Duodenal mucosa (tissue), 2 donors: ENCODE measurements at regions not wholly inside any gene's neighbourhood (a gene's known extent, or its start where the extent isn't known, plus 50 kb on each side); places are given as distances from the start of the nearest gene placed in this dataset.

Experiments
- H3K27ac ChIP-seq: one replicate; pipeline ENCODE4 v1.7.0; 2013; ENCODE audit warnings: low read depth, low read length
- H3K27me3 ChIP-seq, 2 donors: one replicate each; pipeline ENCODE4 v1.7.0; 2013; ENCODE audit warnings: low read length in 2 of 2, control low read depth in 1 of 2; ENCODE audit not compliant: insufficient read depth in 2 of 2, control insufficient read depth in 1 of 2
- H3K36me3 ChIP-seq, 2 donors: one replicate each; pipeline ENCODE4 v1.7.0; 2013; ENCODE audit warnings: low read length in 2 of 2, control low read depth in 1 of 2; ENCODE audit not compliant: insufficient read depth in 2 of 2, control insufficient read depth in 1 of 2
- H3K4me1 ChIP-seq, 2 donors: one replicate each; pipeline ENCODE4 v1.7.0; 2013; ENCODE audit warnings: low read length in 2 of 2, control low read depth in 1 of 2; ENCODE audit not compliant: insufficient read depth in 2 of 2, control insufficient read depth in 1 of 2
- H3K4me3 ChIP-seq, 2 donors: one replicate each; pipeline ENCODE4 v1.7.0; 2013; ENCODE audit warnings: low read length in 2 of 2, low read depth in 1 of 2
- H3K9ac ChIP-seq, 2 donors: one replicate each; pipeline ENCODE4 v1.7.0; 2013; ENCODE audit warnings: low read length in 2 of 2, low read depth in 1 of 2
- H3K9me3 ChIP-seq, 2 donors: one replicate each; pipeline ENCODE4 v1.7.0; 2013; ENCODE audit warnings: low read length in 2 of 2, control low read depth in 1 of 2; ENCODE audit not compliant: control insufficient read depth in 1 of 2

GRCh38 chr3:74515451-74515850, 99.0 kb downstream of the CNTN3 start:
- H3K36me3 ChIP-seq: no peaks in the 10 kb centered on the region
- no peak overlapping the region for H3K9ac ChIP-seq
- H3K27me3 ChIP-seq: no peaks in the 10 kb centered on the region
- no peaks in the 10 kb centered on the region for H3K9me3 ChIP-seq
- H3K4me3 ChIP-seq: no peak overlapping the region
- no peaks in the 10 kb centered on the region for H3K4me1 ChIP-seq
- no peak overlapping the region for H3K27ac ChIP-seq

DNA sequence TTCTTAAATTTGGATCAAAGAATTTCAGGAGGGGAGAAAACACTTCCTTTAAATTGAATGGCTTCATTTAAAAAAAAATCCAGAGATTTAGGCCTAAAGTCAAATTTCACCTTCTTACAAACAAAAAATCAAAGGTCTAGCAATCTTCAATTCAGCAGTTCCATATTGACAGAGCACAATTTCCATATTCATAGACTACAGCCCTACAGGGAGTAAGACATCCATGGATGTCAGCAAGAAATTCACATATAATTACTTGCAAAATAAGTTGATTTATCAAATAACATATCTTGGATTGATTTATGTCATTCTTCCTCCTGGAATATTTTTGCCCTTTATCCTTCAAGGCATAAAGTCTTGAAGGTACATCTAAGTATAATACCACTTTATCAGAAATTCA, 103.4 kb downstream of the CNTN3 start:
- Histone ChIP-seq H3K36me3 (no peaks in the 10 kb centered on the region), H3K9ac (no peak overlapping the region), H3K9me3 (no peaks in the 10 kb centered on the region), H3K4me3 (no peak overlapping the region), H3K27ac (no peak overlapping the region), H3K27me3 (no peaks in the 10 kb centered on the region), H3K4me1 (no peaks in the 10 kb centered on the region)

DNA sequence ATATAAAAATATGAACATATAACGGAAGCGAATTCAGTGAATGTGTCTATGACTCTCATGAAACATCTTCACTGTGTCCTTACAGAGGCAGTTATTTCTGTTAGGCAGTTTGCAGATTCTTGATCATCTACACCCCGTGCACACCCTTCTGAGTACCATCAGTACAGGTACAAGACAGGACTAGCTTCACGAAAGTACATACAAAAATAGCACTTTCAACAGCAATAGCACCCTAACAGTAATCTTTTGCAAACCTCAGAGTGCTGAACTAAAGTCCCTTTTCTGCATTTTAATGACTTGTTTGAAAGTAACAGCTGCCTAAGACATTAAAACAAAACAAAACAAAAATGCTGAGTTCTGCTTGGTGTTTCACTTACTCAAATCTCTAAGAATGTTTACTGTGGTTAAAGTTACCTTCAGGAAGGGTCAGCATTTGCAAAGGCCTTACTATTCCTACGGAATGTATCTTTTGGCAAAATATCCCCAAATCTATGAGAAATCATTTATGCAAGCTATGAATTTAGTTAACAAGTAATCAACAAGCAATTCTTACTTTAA, 104.1 kb downstream of the CNTN3 start:
- Histone ChIP-seq H3K27ac (no peak overlapping the region), H3K9me3 (no peaks in the 10 kb centered on the region)

GRCh38 chr3:74507691-74508090, 106.8 kb downstream of the CNTN3 start:
- Histone ChIP-seq H3K36me3 (no peaks in the 10 kb centered on the region), H3K4me1 (no peaks in the 10 kb centered on the region), H3K27ac (no peak overlapping the region), H3K4me3 (no peak overlapping the region), H3K9me3 (no peaks in the 10 kb centered on the region), H3K9ac (no peak overlapping the region), H3K27me3 (no peaks in the 10 kb centered on the region)

More for the DNA sequence above, 104.1 kb downstream of the CNTN3 start:
- H3K4me1 ChIP-seq: no peaks in the 10 kb centered on the region
- H3K27me3 ChIP-seq: no peaks in the 10 kb centered on the region
- H3K9ac ChIP-seq: no peak overlapping the region
- H3K36me3 ChIP-seq: no peaks in the 10 kb centered on the region
- H3K4me3 ChIP-seq: no peak overlapping the region

- no peaks in the 10 kb centered on the region for H3K27me3 ChIP-seq
Observed at GRCh38 chr3:74506246-74506645, 108.2 kb downstream of the CNTN3 start.

GRCh38 chr3:74501007-74501406, 113.5 kb downstream of the CNTN3 start:
- H3K4me3 ChIP-seq: no peak overlapping the region
- no peak overlapping the region for H3K27ac ChIP-seq
- H3K36me3 ChIP-seq: no peaks in the 10 kb centered on the region
- H3K4me1 ChIP-seq: peaks cover 0 to 7% of the 10 kb centered on the region in 2 donors
- no peak overlapping the region for H3K9ac ChIP-seq
- no peaks in the 10 kb centered on the region for H3K9me3 ChIP-seq
- H3K27me3 ChIP-seq: no peaks in the 10 kb centered on the region

More at GRCh38 chr3:74506246-74506645, 108.2 kb downstream of the CNTN3 start:
- Histone ChIP-seq H3K36me3 (no peaks in the 10 kb centered on the region), H3K9ac (no peak overlapping the region), H3K27ac (no peak overlapping the region), H3K4me1 (peaks cover 0 to 2% of the 10 kb centered on the region in 2 donors), H3K9me3 (no peaks in the 10 kb centered on the region), H3K4me3 (no peak overlapping the region)

DNA sequence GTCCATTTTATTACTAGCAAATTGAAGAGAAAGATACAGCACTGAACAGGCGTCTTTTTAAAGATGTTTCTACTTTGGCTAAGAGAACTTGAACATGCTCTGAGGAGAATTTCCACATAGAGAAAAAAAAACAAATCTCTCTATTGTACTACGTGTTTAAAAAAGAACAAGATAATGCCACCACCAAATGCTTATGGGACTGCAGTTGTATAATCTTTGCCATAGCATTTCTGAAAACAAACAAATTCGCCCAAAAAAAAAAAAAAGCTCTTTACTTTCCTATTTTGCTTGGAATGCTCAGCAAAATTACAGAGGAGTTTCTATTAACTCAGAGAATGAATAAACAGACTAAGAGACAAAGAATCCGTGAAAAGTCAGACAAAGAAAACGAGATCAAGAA, 114.2 kb downstream of the CNTN3 start:
- Histone ChIP-seq H3K27me3 (no peaks in the 10 kb centered on the region), H3K9me3 (no peaks in the 10 kb centered on the region), H3K4me3 (no peak overlapping the region), H3K36me3 (no peaks in the 10 kb centered on the region), H3K27ac (no peak overlapping the region), H3K4me1 (peaks cover 0 to 7% of the 10 kb centered on the region in 2 donors), H3K9ac (no peak overlapping the region)

DNA sequence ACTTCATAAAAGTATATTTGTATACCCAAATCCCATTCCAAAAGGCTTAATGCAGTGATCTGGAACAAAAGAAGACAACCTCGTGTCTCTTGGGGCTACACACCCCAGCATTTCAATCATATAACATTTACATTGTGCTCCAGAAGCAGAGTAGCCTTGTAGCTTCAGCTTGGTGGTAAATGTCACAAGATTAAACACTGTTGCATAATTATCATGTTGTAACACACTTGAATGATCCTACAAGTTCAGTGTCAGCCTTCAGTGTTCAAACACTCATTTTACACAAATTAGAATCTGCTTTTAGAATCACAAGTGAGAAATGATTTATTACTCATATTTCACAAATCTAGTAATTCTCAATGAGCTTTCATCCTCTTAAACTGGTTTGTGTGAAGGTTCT, 122.6 kb downstream of the CNTN3 start:
- no peaks in the 10 kb centered on the region for H3K4me1 ChIP-seq
- no peak overlapping the region for H3K9ac ChIP-seq
- H3K27me3 ChIP-seq: no peaks in the 10 kb centered on the region
- H3K4me3 ChIP-seq: no peak overlapping the region
- H3K9me3 ChIP-seq: no peaks in the 10 kb centered on the region
- no peaks in the 10 kb centered on the region for H3K36me3 ChIP-seq
- no peak overlapping the region for H3K27ac ChIP-seq

DNA sequence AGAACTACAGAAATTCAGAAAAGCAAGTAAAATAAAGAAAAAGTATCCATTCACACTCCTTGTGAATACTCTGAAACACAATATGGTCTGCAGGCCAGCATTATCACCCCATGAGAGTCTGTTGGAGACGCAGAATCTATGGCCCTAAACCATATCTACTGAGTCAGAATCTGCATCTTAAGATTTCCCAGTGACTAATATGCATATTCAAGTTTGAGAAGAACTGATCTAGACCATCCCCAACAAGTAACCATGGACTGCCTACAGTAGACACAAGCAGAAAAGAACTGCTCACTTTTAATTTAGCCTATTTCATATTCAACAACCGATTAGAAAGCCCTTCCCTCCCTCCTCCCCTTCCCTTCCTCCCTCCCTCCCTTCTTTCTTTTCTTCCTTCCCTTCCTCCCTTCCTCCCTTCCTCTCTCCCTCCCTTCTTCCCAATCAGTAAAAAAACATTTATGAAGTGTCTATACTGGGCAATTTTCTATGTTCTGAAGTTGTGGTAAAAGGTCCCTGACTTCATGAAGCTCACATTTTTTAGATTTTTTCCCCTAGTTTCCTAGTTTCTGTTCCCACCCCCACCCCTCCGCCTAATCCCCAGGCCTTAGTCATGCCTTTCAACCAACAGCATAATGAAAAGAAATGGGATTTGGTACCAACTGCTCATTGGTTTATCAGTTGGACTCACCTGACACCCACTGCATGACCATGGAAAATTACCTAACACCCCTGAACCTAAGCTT, 125.2 kb downstream of the CNTN3 start:
- Histone ChIP-seq H3K9me3 (no peaks in the 10 kb centered on the region), H3K9ac (no peak overlapping the region), H3K36me3 (no peaks in the 10 kb centered on the region), H3K27me3 (no peaks in the 10 kb centered on the region), H3K4me1 (no peaks in the 10 kb centered on the region), H3K27ac (no peak overlapping the region), H3K4me3 (no peak overlapping the region)

DNA sequence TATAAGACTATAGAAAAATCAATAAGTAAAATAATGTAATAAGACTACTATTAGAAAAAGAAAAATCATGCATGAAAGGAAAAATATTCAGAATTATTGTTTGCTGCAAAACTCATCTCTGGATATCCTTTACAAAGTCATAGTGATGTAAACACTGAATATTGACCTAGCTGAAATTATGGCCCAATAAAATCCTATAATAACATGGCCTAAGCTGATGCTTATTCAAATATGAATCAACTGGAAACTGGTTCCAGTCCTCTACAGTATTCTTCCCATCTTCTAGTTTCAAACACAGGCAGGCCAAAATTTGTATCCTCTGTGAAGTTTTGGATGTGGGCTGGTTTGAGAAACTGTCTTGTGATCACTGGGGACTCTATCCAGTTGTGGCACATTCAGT, 134.5 kb downstream of the CNTN3 start:
- Histone ChIP-seq H3K9ac (no peak overlapping the region), H3K4me1 (no peaks in the 10 kb centered on the region), H3K4me3 (no peak overlapping the region), H3K27ac (no peak overlapping the region), H3K36me3 (no peaks in the 10 kb centered on the region), H3K27me3 (no peaks in the 10 kb centered on the region), H3K9me3 (no peaks in the 10 kb centered on the region)
